Activated naive CD4-positive, alpha-beta T cell (primary cell): ENCODE measurements at regions not wholly inside any gene's neighbourhood (a gene's known extent, or its start where the extent isn't known, plus 50 kb on each side); places are given as distances from the start of the nearest gene placed in this dataset.

Experiments
- DNase-seq, 4 experiments: peaks; one replicate each; lab custom pipeline; 2025; lab: John Stamatoyannopoulos, UW

DNA sequence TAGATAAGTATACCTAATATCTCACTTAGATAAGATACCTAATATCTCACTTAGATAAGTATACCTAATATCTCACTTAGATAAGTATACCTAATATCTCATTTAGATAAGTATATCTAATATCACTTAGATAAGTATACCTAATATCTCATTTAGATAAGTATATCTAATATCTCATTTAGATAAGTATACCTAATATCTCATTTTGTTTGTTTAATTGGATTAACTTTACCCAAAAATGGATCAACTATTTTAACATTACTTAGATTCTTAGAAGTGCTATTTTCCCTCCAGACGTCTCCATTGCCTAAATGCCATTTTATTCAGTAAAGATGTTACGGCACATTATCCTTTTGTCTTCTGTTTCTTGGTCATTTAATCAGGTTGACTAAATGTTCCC is 346.4 kb downstream of the CHRM3 start:
- no peak for DNase-seq

DNA sequence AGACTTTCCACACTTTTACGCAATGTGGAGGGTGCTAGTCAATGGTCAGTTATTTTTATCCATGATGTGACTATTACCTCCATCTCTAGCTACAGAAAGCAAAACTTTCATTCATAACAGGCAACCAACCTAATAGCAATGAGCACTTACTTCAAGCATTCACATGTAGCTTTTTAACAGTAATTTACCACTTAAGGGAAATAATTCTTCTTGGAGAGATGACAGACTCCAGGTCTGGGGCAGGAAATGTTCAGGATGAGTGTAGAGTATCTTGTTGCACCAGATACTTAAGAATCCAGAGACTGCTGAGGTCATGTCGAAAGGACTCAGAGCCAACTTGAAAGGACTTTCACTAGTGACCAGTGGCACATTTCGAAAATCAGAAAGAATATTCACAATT is 347.6 kb downstream of the CHRM3 start:
- no peak for DNase-seq

DNA sequence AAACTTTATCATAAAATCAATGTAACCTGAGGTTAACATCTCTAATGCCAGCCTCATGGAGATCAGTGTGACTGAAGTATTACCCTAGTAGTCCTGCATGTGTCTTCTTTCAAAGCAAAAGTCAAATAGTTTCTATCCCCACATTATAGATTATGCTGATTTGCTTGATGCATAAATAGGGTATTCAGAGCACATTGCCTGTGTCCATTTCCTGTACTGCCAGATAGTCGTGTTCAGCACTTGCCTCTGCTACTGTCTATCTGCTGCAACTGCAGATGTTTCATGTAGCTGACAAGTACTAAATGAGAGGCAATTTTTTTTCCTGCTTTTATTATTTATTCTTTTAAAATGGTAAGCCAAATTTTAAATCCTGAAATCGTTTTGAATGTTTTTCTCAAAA is 348.7 kb downstream of the CHRM3 start:
- no peak for DNase-seq

DNA sequence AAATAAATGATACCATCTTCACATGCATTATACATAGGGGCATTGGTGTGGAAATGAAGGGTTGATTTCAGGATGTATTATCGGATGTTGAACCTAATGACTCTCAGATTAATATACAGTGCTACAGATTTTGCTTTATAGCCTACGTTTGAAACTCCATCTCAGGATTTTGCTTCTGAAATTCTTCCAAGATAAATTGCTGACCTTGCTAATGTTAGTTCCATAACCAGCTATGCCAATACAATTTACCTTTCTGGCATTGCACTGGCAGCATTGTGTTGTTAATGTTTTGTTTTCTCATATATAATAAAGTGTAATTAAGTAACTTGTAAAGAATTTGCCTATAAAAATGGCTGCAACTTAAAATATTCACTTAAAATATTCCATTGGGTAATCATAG is 350.1 kb downstream of the CHRM3 start:
- DNase-seq, result no peak

DNA sequence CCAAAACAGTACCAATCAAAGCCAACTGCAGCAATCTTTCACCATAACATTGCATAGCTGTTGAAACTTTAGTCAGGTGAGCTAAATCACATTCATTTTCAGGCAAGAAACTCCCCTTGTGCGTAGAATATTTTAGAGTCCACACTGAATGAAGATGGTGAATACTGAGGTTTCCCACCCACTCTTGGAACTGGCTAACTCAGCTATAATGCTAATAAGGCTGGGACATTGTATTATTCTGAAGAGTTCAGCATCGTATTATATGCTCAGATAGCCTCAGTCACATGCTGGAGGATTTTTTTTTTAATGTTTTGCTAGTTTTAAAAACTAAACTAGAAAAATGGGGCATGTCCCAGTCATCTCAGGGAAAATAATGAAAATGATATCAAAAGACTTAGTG is 352.3 kb upstream of the FMN2 start:
- no peak for DNase-seq

DNA sequence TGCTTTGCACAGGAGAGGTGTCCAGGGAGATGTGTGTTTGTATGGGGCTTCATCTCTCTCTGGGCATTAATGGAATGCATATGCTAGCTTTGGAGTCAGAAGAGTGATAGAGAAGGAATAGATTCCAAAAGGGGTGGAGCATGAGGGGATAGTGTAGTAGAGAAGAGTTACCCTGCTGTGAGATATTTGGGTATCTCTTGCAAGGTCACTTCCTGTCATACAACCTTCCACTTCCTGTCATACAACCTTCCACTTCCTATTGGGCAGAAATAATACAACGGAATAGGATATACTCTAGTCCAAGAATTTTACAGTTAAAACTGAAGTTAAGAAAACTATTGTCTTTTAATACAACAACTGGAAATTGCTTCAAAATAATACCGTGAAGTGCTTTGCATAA is 351.8 kb upstream of the FMN2 start:
- DNase-seq, result no peak

DNA sequence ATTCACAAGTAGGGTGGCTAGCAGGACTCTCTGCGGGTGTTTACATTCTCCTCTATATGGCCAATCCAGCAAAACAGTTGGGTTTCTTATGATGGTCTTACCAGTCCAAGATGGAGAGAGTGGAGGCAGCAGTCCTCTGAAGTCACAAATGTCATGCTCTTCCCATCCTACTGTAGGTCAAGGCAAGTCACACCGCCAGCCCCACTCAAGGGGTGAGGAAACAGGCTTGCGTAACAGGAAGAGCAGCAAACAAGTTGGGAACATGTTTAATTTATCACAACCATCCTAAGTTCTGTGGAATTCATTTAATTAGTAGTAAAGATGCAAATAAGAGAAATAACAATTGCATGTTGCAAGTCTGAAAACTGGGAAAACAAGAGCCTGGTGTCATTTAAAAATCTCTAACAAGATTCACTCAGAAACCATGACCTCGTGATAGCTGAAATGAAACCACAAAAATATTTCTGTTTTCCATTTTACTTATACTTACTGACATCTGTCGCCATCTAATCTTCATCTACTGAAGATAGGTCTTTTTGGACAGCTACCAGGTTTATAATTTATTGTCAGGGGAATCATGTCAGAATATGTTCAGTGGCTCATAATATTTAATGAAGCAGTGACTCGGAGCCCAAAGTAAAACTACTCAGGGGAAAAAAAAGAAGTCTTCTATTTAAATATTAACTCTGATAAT is 349.1 kb upstream of the FMN2 start:
- DNase-seq, result no peak

DNA sequence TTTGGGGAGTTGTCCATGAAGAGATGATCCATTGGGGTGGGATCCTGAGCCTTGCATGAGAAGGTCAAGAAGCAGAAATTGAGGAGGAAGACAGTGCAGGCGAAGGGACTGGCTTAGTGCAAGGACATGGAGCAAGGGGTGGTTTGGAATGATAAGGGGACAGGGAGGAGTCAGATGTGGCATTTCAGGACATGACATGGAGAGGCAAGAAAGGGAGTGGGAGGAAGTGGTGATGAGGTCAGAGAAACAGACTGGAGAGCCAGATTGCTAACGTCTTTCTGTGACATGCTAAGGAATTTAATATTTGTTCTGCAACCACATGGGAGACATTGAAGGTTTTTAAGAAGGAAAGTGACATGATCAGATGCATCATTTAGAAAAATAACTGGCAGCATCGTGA is 346.8 kb upstream of the FMN2 start:
- no peak for DNase-seq

DNA sequence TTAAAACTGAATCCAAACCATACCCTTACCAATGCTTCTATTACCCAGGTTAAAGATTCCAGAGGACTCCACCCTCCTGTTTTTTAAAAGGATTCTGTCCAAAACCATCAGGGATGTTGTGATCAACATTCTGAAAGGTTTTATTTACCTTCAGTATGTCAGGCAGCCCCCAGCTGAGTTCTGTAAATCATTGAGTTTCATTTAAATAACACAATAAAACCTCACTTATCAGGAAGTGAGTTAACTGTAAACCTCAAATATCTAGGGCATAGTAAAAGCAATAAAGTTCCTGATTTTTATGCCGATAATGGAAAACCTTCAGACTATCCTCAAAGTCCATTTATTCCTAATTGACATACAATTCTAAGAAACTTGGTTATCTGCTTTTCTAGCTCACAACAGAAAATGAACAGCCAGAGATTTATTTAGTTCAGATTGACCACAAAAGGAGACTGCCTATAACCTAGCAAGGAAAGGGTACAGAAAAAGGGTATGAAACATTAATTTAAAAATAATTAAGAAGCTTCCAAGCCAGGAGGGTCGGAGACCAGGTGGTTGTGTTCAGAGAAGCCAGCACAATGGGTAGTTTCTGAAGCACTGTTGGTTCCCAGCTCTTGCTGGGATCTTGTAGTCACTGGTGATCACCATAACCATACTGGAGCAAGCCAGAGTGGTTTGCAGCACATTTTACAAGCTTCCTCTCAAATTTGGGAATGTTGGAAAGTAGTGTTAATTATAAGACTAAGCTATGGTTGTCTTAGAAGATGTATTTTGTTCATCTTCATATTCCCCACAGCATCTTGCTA is 336.4 kb upstream of the FMN2 start:
- DNase-seq, result no peak

DNA sequence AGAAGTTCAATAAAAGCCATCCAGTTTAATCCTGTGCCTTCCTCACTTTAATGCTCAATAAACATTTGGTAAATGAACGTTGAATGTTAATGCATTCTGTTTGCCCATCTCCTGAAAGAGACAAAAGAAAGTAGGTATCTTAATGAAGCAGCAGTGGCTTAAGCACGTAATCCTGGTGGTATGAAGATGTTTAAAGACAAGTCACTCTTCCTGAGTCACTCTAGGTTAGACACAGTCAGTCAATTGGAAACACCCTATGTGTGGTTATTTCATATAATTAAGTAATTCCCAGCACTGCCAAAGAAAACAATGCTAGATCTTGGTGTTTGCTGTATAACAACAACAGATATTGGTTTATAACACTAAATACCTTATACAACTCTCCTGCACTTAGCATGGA is 334.0 kb upstream of the FMN2 start:
- no peak for DNase-seq

DNA sequence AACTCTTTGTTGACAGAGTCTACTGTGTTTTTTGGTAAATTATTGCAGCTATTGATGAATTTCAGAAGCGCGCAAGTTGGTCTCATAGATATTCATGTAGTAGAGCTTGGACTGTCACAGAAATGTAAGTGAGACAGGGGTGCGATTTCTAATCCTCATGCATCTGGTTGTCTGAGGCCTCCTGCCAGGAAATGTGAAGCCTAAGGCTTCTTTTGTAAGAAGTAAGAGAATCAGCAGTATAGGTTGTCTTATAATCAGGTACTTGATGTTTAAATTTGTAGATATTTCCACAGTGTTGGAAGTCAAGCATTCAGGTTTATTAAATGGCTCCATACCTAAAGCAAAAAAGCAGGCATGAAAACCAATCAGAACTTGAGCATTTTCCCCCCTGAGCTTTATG is 332.9 kb upstream of the FMN2 start:
- no peak for DNase-seq

DNA sequence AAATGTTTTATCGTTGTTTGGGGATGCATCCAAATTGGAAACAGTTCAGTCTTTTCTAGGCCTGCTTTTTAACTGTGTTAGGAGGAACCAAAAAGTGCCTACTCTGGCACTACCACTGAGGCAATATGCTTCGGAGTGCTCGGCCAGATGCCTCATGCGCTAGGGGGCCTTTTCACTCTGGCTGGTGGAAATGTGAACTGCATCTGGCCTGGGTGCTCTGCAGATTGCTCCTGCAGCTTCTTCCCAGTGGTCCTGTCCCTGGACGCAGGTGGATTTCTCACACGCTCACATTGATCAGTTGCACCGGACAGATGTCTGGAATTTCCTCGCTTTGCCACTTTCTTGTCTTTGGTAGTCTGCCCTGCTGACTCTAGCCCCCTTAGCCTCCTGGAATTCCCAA is 330.2 kb upstream of the FMN2 start:
- no peak for DNase-seq

DNA sequence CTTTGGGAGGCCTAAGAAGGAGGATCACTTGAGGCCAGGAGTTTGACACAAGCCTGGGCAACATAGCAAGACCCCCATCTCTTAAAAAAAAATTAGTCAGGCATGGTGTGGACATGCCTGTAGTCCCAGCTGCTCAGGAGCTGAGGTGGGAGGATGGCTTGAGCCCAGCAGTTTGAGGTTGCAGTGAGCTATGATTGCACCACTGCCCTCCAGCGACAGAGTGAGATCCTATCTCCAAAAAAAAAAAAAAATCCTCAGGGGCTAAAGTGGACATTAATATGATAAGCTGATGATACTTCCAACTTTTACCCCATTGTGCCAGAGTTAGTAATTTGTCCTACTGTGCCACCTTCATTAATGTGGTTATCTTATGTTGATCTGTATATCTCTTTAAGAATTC is 327.8 kb upstream of the FMN2 start:
- no peak for DNase-seq

DNA sequence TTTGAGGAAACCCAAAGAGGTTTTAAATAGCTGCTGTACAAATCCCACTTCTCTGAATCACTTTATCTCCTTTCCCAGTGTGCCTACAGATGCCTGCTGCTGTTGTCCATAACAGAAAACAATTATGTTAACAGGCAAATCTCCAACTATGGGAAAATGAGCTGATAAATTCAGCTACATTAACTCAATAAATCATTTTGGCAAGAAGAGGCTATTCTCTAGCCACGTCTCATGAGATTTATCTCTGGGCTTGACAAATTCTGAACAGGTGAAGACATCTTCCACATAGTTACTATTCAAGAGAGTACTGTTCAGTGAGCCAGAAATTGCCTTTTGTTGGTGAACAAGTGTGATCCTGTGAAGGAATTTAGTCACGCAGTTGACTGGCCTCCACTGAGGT is 327.1 kb upstream of the FMN2 start:
- no peak for DNase-seq

DNA sequence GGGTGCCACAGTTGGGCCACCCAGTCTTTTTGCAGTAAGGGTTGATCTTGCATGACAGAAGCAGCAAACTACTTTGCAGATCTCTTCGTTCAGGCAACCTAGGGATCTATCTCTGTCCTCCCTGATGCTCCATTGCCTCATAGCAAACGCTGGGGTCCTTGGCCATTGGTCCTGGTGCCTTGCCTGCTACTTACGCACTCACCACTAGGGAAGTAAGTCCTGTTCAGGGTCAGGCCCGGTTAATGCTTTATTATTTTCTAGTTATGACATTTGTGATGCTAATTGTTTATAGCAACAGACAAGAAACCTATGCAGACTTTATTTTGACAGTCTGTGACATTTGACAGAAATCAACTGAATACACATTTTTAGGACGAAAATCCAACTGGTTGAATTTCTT is 326.5 kb upstream of the FMN2 start:
- no peak for DNase-seq

DNA sequence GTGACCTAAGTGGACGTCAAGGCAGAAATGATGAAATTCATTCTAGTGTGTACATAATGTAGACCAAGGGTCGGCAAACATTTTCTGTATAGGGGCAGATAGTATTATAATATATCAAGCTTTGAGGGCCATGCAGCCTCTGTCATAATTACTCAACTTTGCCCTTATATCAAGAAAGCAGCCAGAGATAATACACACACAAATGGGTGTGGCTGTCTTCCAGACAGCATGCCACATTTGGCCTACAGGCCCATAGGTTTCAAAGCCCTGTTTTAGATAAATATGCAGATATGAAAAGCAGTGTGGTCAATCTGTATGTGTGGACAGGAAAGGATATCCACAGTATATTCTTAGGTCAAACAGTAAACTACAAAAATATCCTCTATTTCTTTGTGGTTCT is 320.1 kb upstream of the FMN2 start:
- no peak for DNase-seq

DNA sequence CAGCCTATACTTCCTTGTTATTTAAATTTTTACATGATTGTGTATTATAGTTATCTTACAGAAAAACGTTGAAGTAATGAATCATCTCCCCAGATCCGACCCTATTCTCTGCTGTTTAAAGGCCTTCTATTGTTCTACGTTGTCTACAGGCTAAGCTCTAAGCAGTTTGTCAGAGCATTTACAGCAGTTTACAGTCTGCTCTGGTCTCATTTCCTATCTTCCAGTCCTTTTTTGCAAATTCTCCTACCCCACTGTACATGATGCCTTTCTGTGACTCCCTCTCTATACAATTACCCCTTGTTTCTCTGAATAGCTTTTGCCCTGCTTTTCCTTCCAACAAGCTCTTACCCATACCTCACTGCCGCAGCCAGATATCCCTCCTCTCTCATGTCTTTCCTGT is 319.2 kb upstream of the FMN2 start:
- DNase-seq, result no peak

DNA sequence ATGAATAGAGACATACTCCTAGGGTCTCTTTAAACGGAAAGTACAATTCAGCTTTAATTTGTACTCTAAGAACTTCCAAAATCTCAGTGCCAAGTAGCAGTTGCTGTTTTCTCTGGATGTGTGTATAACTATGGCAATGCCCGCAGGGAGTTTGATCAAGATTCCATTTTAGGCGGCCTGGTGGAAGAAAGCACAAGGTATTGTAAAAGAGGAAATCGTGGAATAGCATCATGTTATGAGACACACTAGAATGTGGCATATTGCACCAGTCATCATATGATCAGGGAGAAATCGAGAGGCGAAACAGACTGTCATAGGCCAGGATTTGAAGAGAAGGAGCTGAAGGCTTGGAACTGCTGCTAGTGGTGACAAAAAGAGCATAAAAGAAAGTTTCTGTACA is 316.2 kb upstream of the FMN2 start:
- DNase-seq, result no peak

DNA sequence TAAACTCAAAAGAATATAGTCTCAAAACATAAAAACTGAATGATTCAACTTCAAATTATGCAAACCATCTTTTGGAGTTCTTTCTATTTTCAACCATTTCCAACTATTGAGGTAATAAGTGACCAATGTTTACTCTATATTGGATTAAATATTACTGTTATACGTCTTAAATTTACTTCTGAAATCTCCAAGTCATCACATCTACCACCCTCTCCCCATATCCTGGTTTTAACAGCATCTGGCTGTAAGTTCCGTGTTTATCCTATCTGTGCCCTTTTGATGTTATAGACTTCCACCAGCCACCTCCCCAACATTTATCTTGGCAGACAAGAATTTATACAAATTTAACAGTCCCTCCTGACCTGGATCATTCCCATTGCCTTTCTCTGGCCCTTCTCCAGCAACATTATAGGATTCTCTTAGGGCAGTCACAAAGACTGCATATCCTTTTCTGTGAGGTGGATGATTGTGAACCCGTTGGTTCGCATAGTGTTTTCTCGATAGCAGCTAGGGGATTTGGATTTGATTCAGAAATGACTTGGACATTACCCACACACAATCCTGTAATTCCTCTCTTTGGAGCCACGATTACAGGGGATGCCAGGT is 313.4 kb upstream of the FMN2 start:
- no peak for DNase-seq

DNA sequence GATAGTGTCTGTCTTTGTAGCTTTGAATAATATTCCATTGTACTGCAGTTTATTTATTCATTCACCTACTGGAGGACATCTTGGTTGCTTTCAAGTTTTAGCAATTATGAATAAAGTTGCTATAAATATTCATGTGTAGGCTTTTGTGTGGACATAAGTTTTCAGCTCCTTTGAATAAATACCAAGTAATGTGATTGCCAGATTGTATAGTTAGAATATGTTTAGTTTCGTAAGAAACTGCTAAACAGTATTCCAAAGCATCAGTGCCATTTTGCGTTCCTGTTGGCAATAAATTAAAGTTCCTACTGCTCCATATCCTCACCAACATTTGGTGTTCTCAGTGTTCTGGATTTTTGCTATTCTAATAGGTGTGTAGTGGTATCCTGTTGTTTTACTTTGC is 311.7 kb upstream of the FMN2 start:
- DNase-seq, result no peak

DNA sequence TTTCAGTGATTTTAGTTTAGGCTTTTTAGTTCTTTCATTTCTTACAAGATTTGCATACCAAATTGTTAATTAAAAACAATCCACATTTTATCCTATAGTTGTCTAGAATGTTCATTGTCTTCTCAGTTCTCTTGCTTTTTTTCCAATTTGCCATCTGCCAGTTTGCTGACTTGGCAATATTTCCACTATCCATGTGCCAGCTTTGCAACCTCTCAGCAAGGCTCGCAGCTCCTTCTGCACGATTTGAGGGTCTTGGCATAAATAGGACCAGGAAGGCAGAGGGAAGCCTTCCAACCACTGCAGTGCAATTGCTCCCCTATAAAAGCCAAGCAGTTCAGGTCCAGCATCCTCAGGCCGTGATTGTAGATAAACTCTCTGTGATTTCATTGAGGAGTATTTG is 306.8 kb upstream of the FMN2 start:
- DNase-seq, result no peak

DNA sequence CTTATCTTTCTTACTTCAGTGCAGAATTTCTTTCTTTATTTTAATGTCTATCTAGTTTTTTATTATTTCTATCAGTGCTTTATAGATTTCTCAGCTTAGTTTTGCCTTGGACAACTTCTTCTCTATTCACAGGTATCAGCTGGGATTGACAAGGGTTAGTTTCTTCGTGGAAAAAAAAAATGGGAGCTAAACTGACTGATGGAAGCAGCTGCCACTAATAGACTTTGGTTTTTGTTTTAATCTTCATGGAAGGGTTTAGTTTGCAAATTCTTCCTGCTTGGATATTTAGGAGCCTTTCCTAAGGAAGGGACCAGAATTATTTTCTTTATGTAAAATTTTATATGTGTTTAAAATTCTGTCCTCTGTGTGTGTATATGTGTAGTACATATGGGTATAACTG is 306.1 kb upstream of the FMN2 start:
- DNase-seq, result no peak

DNA sequence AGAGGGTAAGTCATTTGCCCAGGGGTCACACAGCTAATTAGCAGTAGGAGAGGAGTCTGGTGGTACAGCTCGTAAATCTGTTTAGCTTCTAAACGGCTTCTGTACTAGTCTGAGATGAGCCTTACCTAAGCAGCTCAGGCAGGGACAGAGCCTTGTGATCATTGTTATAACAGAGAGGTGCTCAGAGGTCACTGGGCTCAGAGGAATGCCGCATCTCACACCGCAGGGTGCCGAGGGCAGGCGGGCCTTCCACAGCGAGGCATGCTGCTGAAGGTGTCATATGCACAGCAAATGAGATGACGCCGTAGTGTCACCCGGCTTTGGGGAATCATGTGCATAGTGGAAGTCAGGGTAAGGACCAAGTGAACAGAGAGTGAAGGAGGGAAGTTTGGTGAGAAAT is 305.2 kb upstream of the FMN2 start:
- DNase-seq, result no peak

DNA sequence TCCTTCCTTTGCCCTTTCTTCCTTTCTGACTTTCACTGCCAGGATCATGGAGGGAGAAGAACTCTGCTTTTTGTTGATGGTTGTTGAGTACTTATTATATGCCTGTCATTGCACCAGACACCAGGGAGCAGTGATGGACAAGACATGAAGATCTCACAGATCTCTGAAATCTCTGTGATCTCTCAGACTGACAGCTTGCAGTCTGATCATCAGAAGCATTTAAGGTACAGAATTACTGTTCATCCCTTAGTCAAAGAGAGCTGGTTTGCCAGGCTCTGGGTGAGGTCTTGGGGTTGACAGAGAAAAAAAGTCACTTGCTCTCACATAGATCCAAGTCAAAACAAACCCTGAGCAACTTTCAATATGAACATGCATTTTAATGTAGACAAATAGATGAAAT is 299.5 kb upstream of the FMN2 start:
- no peak for DNase-seq
